ENCODE measurements at regions not wholly inside any gene's neighbourhood (a gene's known extent, or its start where the extent isn't known, plus 50 kb on each side); places are given as distances from the start of the nearest gene placed in this dataset.
"Not testable (repeated sequence)": the region's sequence is repeated elsewhere in the genome, so short reads cannot be mapped to it uniquely, and the experiment has no call there.

- FAIRE-seq, result no peak
Measured at GRCh38 chr6:50899306-50899870, 80.7 kb downstream of the TFAP2B start.

GRCh38 chr6:50902260-50902659 is 83.6 kb downstream of the TFAP2B start:
- FAIRE-seq, result no peak

- no peak for FAIRE-seq
Measured at GRCh38 chr6:50905297-50905696, 86.6 kb downstream of the TFAP2B start.

GRCh38 chr6:50907565-50907964 is 88.9 kb downstream of the TFAP2B start:
- FAIRE-seq, result no peak

DNA sequence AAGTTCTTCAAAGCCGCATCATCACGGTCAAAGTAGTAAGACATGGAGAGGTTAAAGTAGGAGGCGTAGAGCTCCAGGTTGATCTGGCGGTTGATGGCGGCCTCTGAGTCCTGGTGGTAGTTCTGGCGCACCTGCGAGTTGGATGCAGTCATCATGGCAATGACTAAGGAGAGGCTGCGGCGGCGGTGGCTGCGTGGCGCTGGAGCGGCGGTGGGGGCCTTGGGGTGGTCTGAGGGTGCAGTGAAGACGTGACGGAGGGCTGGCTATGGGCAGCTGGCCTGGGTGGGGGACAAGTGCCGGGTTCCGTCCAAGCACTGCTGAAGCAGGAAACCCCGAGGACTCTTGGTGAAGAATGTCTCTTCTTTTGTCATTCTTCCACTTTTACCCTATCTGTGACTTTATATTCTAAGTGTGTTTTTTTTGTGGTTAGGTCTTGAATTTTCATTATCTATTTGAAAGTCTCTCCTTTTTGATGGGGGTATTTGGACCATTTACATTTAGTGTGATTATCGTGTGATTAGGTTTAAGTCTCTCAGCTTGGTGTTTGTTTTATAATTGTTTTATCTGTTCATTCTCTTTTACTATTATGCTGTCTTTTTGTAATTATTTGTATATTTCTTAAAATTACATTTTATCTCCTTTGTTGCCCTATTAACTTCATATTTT is 94.6 kb downstream of the TFAP2B start:
- no peak for FAIRE-seq

GRCh38 chr6:50921378-50921777 is 102.7 kb downstream of the TFAP2B start:
- FAIRE-seq, result not testable (repeated sequence)

DNA sequence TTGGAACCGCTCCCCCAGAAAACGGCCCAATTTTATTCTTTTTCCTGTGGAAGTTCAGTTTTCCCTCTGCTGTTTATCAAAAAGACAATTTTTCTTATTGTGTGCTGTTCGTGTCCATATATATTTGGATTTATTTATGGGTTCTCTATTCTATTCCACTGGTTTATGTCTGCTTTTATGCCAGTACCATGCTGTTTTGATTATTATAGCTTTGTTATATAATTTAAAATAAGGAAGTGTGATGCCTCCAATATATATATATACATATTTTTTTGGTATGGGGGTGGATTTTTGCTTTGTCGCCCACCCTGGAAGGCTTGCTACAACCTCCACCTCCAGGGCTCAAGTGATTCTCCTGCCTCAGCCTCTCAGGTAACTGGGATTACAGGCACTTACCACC is 103.3 kb downstream of the TFAP2B start:
- no peak for FAIRE-seq

GRCh38 chr6:50922579-50923525 is 104.2 kb downstream of the TFAP2B start:
- no peak for FAIRE-seq

GRCh38 chr6:50924758-50925157 is 106.1 kb downstream of the TFAP2B start:
- no peak for FAIRE-seq

GRCh38 chr6:50925548-50925947 is 106.9 kb downstream of the TFAP2B start:
- no peak for FAIRE-seq

- FAIRE-seq, result no peak
Measured at GRCh38 chr6:50925981-50926380, 107.3 kb downstream of the TFAP2B start.

- no peak for FAIRE-seq
Measured at GRCh38 chr6:50927800-50928199, 109.1 kb downstream of the TFAP2B start.

GRCh38 chr6:50929323-50929722 is 110.7 kb downstream of the TFAP2B start:
- no peak for FAIRE-seq

- no peak for FAIRE-seq
Measured at GRCh38 chr6:50935442-50935841, 116.8 kb downstream of the TFAP2B start.

- no peak for FAIRE-seq
Measured at GRCh38 chr6:50936277-50936681, 117.6 kb downstream of the TFAP2B start.

DNA sequence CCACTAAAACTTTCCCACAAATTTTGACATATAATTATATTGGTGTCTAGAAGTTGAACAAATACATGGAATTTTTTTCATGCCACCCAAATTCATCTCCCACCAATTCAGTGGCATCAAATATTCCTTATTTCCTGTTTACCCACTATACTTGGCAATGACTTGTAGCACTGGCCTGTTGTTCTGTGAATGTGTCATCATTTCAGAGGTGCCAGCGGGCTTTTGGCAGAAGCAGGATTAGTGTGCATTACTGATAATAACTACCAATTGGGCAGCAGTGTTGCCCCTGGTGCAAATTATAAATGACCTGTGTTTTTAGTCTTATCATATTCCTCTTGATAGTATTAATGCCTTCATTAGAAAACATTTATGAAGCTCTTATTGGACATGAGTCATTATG is 121.3 kb downstream of the TFAP2B start:
- FAIRE-seq, result no peak

DNA sequence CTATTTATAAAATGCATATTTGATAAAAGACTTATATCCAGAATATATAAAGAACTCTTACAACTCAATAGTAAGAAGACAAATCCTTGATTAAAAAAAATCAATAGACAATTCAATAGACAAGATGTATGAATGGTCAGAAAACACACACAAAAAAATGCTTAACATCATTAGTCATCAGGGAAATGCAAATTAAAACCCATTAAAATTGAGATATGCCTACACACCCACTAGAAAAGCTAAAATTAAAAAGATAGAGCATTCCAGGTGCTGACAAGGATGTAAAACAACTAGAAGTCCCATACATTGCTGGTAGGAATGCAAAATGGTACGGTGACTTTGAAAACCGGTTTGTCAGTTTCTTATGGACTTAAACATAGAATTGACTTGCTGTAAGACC is 127.1 kb downstream of the TFAP2B start:
- no peak for FAIRE-seq

GRCh38 chr6:50952092-50952907 is 133.6 kb downstream of the TFAP2B start:
- no peak for FAIRE-seq

- no peak for FAIRE-seq
Measured at GRCh38 chr6:50956014-50956413, 137.3 kb downstream of the TFAP2B start.

DNA sequence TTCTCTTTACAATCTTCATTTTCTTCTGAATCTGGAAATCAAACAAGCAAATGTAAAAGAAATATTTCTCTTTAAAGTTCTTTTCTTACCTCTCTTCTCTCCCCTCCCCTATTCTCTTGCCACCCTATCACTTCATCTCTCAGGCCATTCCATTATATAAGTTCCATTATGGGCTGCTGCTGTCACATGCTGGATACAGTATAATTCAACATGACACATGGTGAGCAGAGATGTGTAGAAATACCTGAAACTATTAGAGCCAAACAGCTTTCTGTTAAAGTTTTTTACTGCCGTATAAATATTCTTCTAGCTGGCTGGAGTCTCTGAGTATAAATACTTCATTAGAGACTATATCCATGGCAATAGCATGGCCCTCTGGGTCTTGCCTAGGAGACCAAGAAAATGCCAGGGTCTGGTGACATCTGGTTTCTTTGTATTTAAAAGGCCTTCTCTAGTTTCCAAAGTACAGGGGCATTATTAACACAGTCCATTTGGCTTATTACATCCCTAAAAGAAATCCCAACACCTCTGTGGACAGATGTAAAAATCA is 139.6 kb downstream of the TFAP2B start:
- no peak for FAIRE-seq

DNA sequence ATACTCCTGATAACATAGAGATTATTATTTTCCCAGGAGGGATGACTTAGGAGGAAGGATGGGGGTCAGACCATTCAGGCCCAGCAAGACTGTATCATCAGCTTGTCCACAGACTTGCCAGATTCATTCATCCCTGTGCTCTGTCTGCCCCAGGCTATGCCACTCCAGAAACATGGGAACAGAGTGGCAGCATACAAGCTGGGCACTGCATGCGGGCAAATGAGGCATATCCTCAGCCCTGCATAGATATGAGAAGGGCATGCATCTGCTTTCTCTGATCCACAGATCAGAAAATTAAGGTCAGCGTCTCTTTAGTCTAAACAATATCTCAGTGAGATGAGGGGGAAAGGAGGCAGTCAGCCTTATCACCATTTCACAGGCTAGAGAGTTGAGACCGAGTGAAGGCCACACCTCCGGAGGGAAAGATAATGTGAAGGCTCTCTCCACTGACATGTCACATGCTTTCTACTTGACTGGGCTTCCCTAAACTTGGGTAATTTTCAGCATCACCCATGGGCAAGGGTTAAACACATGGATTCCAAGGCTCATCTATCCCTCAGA is 140.5 kb downstream of the TFAP2B start:
- no peak for FAIRE-seq

- no peak for FAIRE-seq
Measured at GRCh38 chr6:50961611-50962010, 142.9 kb downstream of the TFAP2B start.

Data from islet of Langerhans (tissue), 1 donor.